Subcutaneous abdominal adipose tissue (tissue), 5 donors: ENCODE measurements at regions not wholly inside any gene's neighbourhood (a gene's known extent, or its start where the extent isn't known, plus 50 kb on each side); places are given as distances from the start of the nearest gene placed in this dataset.

Experiments
- H3K27ac ChIP-seq: one replicate; pipeline ENCODE4 v1.7.0; 2013; ENCODE audit warnings: low read depth, mild to moderate bottlenecking, inconsistent platforms, low read length, moderate library complexity
- H3K27me3 ChIP-seq, 5 donors: one replicate each; pipeline ENCODE4 v1.7.0; 2013; ENCODE audit warnings: low read length in 5 of 5, inconsistent platforms in 1 of 5; ENCODE audit not compliant: control insufficient read depth in 5 of 5, insufficient read depth in 4 of 5
- H3K36me3 ChIP-seq, 5 donors: one replicate each; pipeline ENCODE4 v1.7.0; 2013; ENCODE audit warnings: low read length in 5 of 5; ENCODE audit not compliant: control insufficient read depth in 5 of 5, insufficient read depth in 5 of 5
- H3K4me1 ChIP-seq, 5 donors: one replicate each; pipeline ENCODE4 v1.7.0; 2013; ENCODE audit warnings: low read length in 5 of 5, mild to moderate bottlenecking in 3 of 5, moderate library complexity in 1 of 5; ENCODE audit not compliant: control insufficient read depth in 5 of 5, insufficient read depth in 5 of 5
- H3K4me3 ChIP-seq, 5 donors: one replicate each; pipeline ENCODE4 v1.7.0; 2013; ENCODE audit warnings: low read length in 5 of 5, low read depth in 1 of 5
- H3K9ac ChIP-seq, 5 donors: one replicate each; pipeline ENCODE4 v1.7.0; 2013; ENCODE audit warnings: low read length in 5 of 5, mild to moderate bottlenecking in 4 of 5, moderate library complexity in 3 of 5
- H3K9me3 ChIP-seq, 5 donors: one replicate each; pipeline ENCODE4 v1.7.0; 2013; ENCODE audit warnings: low read length in 5 of 5; ENCODE audit not compliant: control insufficient read depth in 5 of 5
- donor health status: healthy.
- donor health status: healthy.
- donor health status: healthy.
- donor health status: healthy.
- donor health status: healthy.

DNA sequence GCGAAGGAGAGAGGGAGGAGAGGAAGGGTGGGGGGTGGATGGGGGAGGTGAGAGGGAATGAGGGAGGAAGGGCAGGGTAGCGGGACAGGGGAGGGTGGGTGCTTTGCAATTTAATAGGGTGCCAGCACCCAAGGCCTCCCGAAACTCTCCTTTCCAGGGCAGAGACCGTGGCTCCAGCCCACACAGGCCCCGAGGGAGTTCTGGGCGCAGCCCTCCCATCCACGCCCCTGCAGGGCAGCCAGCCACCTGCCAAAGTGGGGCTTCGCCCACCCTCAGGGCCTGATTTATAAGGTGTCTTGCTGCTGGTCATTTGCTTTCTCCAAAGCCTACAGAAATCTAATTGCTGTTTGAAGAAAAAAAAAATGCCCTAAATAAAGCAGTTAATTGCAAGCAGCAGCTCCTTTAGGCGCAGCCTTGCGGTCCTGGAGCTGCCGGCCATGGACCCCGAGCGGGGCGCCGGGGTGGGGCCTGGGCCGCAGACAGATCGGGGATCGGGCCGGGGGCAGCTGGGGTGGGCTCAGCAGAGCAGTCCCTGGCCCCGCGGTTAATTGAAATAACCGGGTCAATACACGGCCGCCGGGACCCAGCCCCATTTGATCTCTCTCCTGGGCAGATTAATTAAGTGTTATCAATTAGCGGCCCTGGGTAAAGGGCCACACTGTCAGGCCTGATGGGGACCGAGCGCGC is 106.0 kb upstream of the NKX1-1 start:
- H3K9me3 ChIP-seq: peaks cover 0 to 3% (median 0%) of the 10 kb centered on the region in 5 donors
- H3K27ac ChIP-seq: no peak overlapping the region
- no peak overlapping the region for H3K4me3 ChIP-seq
- peaks cover 27 to 39% (median 37%) of the 10 kb centered on the region in 5 donors for H3K27me3 ChIP-seq
- H3K9ac ChIP-seq: no peak overlapping the region
- H3K36me3 ChIP-seq: no peaks in the 10 kb centered on the region
- peaks cover 0 to 5% (median 0%) of the 10 kb centered on the region in 5 donors for H3K4me1 ChIP-seq

DNA sequence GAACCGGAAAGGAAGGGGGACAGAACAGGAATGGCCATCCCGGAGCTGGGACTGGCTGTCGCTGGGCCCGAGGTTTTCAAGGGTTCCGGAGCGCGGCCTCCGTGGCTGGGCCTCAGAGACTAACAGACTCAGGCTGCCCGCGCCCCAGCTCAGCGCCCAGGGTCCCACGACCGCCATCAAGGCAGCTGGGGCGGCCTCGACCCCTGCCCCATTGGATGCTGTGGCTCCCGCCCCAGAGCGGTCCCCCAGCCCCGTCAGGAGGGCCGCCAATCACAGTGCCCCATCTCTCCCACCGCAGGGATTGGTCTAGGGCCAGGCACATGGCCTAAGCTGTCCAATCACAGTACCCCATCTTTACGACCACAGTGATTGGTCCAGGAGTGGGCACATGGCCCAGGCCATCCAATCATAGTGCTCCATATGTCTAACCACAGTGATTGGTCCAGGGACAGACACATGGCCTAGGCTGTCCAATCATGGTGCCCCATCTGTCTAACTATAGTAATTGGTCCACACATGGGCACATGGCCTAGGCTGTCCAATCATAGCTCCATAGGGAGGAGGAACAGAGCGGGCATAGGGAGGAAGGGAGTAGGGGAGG is 105.3 kb upstream of the NKX1-1 start:
- peaks cover 0 to 5% (median 0%) of the 10 kb centered on the region in 5 donors for H3K4me1 ChIP-seq
- H3K9ac ChIP-seq: no peak overlapping the region
- H3K36me3 ChIP-seq: no peaks in the 10 kb centered on the region
- no peak overlapping the region for H3K4me3 ChIP-seq
- peaks cover 0 to 3% (median 0%) of the 10 kb centered on the region in 5 donors for H3K9me3 ChIP-seq
- H3K27ac ChIP-seq: no peak overlapping the region
- peaks cover 21 to 33% (median 31%) of the 10 kb centered on the region in 5 donors for H3K27me3 ChIP-seq

DNA sequence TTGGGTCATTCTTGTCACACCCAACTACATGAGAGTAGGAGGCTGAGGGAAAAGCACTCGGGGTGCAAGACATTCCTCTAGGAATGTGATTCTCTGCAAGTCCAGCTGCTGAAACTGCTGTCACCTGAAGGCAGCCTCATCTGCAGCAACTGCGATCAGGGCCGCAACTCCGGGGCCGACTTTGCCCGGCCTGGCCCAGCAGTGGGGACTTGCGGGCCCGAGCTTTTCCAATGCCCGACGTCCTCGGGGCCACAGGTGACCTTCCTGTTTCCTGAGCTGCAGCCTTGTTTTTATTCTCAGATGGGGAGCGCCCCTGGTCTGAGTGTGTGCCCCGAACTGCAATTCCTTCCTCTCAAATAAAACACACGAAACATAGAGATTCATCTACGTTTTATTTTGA is 104.7 kb upstream of the NKX1-1 start:
- Histone ChIP-seq H3K27ac (no peak overlapping the region), H3K36me3 (no peaks in the 10 kb centered on the region), H3K9me3 (peaks cover 0 to 3% (median 0%) of the 10 kb centered on the region in 5 donors), H3K4me1 (peaks cover 0 to 5% (median 0%) of the 10 kb centered on the region in 5 donors), H3K27me3 (peaks cover 15 to 33% (median 29%) of the 10 kb centered on the region in 5 donors), H3K9ac (no peak overlapping the region), H3K4me3 (no peak overlapping the region)

DNA sequence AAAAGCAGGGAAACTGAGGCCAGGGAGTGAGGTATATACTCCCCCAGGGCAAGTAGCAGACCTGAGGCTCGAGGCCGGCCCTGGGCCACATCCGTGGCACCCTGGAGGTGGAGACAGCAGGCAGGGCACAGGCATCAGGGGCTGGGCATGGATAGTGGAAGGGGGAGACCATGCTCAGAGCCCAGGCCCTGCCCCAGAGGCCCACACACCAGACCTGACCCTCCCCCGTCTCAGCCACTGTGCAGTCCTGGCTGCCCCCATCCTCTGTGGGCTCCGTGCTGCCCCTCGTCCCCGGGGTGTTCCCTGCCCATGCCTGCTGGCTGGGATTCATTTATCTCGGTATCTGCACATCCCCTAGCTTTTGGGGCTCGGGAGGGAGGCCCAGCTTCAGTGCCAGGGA is 103.1 kb upstream of the NKX1-1 start:
- Histone ChIP-seq H3K27me3 (peaks cover 12 to 44% (median 32%) of the 10 kb centered on the region in 5 donors), H3K4me1 (peaks cover 0 to 5% (median 0%) of the 10 kb centered on the region in 5 donors), H3K9me3 (peaks cover 0 to 3% (median 0%) of the 10 kb centered on the region in 5 donors), H3K9ac (no peak overlapping the region), H3K27ac (no peak overlapping the region), H3K4me3 (no peak overlapping the region), H3K36me3 (no peaks in the 10 kb centered on the region)

DNA sequence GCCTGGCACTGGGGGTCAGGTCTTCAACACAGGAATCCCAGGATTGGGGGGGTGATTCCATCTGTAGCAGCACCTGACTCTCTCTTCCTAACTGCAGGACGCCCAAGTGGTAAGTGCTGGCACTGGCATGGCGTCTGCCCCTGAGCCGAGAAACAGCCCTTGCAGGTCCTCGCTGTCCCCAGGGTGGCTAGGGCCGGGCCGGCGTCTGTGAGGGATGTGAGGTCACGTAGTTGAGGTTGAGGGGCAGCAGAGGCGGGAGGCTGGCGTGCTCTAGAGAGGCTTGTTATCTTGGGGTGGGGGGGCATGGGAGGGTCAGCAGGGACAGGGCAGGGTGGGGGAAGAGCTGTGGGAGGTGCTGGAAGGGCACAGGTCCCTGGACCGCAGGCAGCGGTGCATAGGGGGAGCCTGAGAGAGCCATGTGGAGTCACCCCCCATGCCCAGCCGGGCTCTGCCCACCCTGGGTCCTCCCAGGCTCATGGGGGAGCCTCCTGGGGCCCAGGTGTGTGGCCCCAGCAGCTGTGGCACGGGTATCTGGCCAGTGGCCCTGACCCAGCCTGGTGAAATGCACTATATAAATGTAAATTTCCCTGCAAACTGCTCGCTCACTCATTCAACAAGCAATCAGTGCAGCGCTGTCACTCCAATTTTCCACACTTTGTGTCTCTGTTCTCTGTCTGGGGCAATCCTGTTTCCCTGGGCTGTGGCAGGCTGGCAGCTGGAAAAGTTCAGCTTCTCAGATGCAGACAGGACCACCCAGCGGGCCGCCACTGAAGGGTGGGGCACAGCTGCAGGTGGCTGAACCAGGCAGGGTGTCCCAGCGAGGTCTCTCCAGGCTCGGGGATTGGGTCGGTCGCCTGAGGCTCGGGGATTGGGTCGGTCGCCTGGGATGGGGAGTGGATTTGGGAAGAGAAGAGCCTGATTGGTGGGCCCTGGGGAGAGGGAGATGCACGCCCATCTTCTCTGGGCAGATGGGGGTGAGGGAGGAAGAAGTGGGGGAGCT is 102.2 kb upstream of the NKX1-1 start:
- no peak overlapping the region for H3K27ac ChIP-seq
- H3K9me3 ChIP-seq: peaks cover 0 to 3% (median 0%) of the 10 kb centered on the region in 5 donors
- H3K9ac ChIP-seq: no peak overlapping the region
- H3K36me3 ChIP-seq: no peaks in the 10 kb centered on the region
- H3K4me1 ChIP-seq: peaks cover 0 to 5% (median 0%) of the 10 kb centered on the region in 5 donors
- H3K27me3 ChIP-seq: peaks cover 9 to 37% (median 25%) of the 10 kb centered on the region in 5 donors
- H3K4me3 ChIP-seq: no peak overlapping the region

DNA sequence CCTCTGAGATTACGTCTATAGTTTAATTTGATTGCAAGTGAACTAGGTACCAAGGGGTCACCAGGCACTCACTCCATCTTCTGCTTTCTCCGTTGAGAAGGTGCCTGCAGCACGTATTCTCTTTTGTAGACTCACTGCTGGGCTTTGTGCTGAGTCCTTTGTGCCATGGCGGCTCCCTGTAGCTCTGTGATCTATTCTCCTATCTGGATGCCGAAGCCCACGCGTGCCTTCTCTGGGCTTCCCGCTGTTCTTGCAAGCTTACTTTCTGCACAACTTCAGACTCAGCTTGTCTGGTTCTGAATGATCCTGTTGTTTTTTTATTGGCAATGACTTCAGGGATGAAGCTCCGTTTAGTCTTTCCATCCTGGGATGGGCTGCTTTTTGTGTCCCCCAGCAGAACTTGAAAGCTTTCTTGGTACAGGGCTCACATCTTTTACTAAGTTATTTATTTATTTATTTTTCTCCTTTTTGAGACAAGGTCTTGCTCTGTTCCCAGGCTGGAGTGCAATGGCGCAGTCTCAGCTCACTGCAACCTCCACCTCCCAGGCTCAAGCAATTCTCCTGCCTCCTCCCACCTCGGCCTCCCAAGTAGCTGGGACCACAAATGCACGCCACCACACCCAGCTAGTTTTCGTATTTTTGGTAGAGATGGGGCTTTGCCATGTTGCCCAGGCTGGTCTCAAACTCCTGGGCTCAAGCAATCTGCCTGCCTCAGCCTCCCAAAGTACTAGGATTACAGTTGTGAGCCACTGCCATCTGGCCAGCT is 100.9 kb upstream of the NKX1-1 start:
- Histone ChIP-seq H3K4me1 (peaks cover 0 to 9% (median 0%) of the 10 kb centered on the region in 5 donors), H3K4me3 (no peak overlapping the region), H3K27ac (no peak overlapping the region), H3K27me3 (peaks cover 8 to 35% (median 24%) of the 10 kb centered on the region in 5 donors), H3K9ac (no peak overlapping the region), H3K9me3 (peaks cover 0 to 3% (median 0%) of the 10 kb centered on the region in 5 donors), H3K36me3 (no peaks in the 10 kb centered on the region)

DNA sequence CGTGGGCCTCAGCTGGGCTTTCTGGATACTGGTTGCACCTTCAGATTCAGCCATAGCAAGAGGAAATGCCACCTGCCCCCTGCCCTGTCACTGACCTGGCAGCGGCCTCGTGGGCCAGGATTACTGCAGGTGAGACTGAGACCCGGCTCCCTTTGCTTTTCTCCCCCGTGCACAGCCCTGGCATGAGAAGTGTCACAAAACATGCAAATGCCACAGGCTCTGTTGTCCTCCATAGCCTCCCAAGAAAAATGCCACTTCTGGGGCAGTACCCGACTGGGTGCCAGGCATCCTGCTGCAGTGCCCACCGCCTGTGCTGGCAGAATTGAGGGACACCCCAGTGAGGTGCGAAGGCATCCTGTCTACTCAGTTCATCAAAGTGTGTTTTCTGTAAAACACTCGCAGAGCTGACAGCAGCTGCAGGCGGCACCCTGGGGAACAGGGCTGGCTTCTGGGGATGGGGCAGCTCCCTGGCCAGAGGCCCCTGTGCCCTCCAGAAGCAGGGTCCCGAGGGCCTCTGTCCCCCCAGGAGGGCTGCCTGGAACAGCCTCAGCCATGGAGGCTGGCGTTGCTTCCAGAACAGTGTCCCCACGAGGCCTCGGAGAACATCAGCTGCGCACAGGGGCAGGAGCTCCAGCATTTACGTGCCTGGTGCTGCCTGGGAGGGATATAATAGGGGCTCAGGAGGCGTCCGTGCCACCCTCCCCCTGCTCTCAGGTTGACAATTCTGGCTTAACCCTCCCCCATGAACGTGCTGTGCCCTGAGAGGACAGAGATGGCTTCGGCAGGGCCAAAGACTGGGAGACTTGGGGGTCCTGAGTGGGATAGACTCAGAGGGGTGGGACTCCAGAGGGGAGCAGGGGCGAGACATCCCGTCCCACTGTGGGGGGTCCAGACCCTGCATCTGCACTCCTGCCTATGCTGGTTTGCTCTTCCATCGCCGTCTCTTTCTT is 99.5 kb upstream of the NKX1-1 start:
- Histone ChIP-seq H3K27me3 (peaks cover 8 to 38% (median 24%) of the 10 kb centered on the region in 5 donors), H3K9me3 (no peaks in the 10 kb centered on the region), H3K36me3 (no peaks in the 10 kb centered on the region), H3K9ac (no peak overlapping the region), H3K4me1 (peaks cover 0 to 19% (median 0%) of the 10 kb centered on the region in 5 donors), H3K27ac (no peak overlapping the region), H3K4me3 (no peak overlapping the region)

DNA sequence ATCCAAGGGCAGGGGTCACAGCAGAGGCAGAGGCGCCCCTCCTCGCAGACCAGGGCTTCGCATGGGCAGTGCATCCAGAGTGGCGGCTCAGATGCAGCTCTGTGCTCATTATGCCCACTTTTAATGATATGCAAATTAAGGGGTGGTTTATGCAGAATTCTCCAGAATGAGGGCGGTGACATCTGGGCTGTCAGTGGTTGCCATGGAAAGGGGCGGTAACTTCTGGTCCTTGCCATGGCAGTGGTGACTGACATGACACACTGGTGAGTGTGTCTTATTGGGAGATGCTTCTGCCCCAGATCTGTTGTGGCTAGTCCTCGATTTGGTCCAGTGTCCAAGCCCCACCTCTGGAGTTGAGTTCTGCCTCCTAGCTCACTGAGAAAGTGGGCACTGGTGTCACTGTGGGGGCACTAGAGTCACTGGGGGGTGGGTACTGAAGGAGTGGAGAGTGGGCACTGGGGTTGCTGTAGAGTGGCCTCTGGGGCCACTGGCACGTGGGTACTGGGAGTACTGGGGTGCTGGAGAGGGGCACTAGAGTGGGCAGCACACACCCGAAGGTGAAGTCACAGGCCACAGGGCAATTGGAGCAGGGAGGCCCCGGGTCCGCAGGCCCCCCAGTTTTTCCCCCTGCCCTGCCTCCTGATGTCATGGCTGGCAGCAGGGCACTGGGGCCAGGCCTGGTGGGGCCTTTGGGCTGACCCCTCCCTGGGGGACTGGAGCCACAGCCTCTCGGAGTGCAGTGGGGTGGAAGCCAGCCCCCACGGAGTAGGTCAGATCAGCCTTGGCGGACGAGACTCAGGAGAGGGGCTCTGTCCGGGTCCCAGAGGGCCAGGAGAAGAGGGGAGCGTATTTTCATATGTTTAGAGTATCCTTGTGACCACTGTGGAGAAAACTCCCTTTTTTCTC is 98.6 kb upstream of the NKX1-1 start:
- Histone ChIP-seq H3K9me3 (no peaks in the 10 kb centered on the region), H3K4me1 (peaks cover 0 to 19% (median 0%) of the 10 kb centered on the region in 5 donors), H3K27me3 (peaks cover 8 to 43% (median 25%) of the 10 kb centered on the region in 5 donors), H3K36me3 (no peaks in the 10 kb centered on the region), H3K4me3 (no peak overlapping the region), H3K27ac (no peak overlapping the region), H3K9ac (no peak overlapping the region)
